GM13977 (cell line): ENCODE measurements at regions not wholly inside any gene's neighbourhood (a gene's known extent, or its start where the extent isn't known, plus 50 kb on each side); places are given as distances from the start of the nearest gene placed in this dataset.

ENCODE experiments used
- DNase-seq: peaks from one replicate; pipeline ENCODE4 v3.0.0; 2012; ENCODE audit warnings: low spot score
- CTCF ChIP-seq: IDR thresholded peaks from 2 replicates; pipeline ENCODE4 v1.5.1; 2012; ENCODE audit warnings: mild to moderate bottlenecking, control low read depth; ENCODE audit not compliant: insufficient read depth; ENCODE audit errors: extremely low read depth, missing control alignments
- in situ Hi-C: fragments of 300-500 bp; cut with MboI; formaldehyde crosslinking; loops from one replicate; pipeline ENCODE4 v1.12.0; 2022; ENCODE audit warnings: low sequenced_read_pairs, low pct_unique_long_range_greater_than_20kb, mixed read lengths, inconsistent platforms; ENCODE audit not compliant: unreplicated experiment

GRCh38 chr5:99081711-99082110 is 152.9 kb upstream of the CHD1 start:
- TF ChIP-seq CTCF = no peak

GRCh38 chr5:99076723-99077640 is 148.2 kb upstream of the CHD1 start:
- in situ Hi-C loops = no loop called here
- no peak for TF ChIP-seq CTCF
- DNase-seq = no peak

More at GRCh38 chr5:99081711-99082110, 152.9 kb upstream of the CHD1 start:
- DNase-seq = no peak
- in situ Hi-C loops = no loop called here

GRCh38 chr5:99072846-99073245 is 144.0 kb upstream of the CHD1 start:
- no peak for DNase-seq
- TF ChIP-seq CTCF = no peak
- in situ Hi-C loops = no loop called here

GRCh38 chr5:99070822-99071221 is 142.0 kb upstream of the CHD1 start:
- DNase-seq = no peak
- in situ Hi-C loops = no loop called here
- no peak for TF ChIP-seq CTCF

- in situ Hi-C loops = no loop called here
- no peak for TF ChIP-seq CTCF
- DNase-seq = no peak
Measured at GRCh38 chr5:99070362-99070761, 141.6 kb upstream of the CHD1 start.

- no peak for TF ChIP-seq CTCF
- in situ Hi-C loops = no loop called here
- peak; percentile 26 for DNase-seq
Measured at GRCh38 chr5:99068944-99069650, 140.3 kb upstream of the CHD1 start.
